GM12874 (cell line): ENCODE measurements at regions not wholly inside any gene's neighbourhood (a gene's known extent, or its start where the extent isn't known, plus 50 kb on each side); places are given as distances from the start of the nearest gene placed in this dataset.

Experiments used
- CTCF ChIP-seq: IDR thresholded peaks from 2 replicates; pipeline ENCODE4 v1.5.1; 2011; ENCODE audit warnings: low read depth, mild to moderate bottlenecking, control low read depth, low read length, moderate library complexity; ENCODE audit not compliant: insufficient read depth

GRCh38 chr3:127488141-127488672 is 102.3 kb downstream of the TPRA1 start:
- TF ChIP-seq CTCF: no peak

- TF ChIP-seq CTCF: no peak
Observed at GRCh38 chr3:127487196-127487595, 103.3 kb downstream of the TPRA1 start.

DNA sequence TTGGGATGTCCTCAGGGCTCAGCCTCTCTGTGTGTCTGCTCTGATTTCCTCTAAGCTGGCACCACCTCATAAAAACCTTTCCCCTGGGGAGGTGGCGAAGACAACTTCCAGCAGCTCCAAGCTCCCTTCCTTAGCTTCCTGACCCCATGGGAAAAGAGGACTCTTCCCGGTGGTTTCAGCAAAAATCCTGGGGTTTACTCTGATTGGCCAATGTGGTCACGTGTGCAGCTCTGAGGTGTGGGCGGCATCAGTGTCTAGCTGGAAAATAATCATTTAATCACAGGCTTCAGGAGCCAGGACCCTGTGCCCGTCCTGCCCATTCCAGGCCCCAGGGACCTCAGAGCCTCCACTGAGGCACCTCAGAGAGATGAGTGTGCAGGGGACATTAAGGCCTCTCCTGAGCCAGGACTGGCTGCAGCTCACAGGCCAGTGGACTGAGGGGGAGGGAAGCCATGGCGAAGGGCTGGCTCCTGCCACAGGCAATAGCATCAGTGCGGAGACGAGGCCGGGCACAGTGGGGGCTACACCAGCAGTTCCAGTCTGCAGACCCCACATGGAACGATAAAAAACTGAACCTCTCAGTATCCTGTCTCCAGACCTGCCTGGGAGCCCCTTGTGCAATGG is 104.1 kb downstream of the TPRA1 start:
- no peak for TF ChIP-seq CTCF

GRCh38 chr3:127485396-127486170 is 105.0 kb downstream of the TPRA1 start:
- no peak for TF ChIP-seq CTCF

DNA sequence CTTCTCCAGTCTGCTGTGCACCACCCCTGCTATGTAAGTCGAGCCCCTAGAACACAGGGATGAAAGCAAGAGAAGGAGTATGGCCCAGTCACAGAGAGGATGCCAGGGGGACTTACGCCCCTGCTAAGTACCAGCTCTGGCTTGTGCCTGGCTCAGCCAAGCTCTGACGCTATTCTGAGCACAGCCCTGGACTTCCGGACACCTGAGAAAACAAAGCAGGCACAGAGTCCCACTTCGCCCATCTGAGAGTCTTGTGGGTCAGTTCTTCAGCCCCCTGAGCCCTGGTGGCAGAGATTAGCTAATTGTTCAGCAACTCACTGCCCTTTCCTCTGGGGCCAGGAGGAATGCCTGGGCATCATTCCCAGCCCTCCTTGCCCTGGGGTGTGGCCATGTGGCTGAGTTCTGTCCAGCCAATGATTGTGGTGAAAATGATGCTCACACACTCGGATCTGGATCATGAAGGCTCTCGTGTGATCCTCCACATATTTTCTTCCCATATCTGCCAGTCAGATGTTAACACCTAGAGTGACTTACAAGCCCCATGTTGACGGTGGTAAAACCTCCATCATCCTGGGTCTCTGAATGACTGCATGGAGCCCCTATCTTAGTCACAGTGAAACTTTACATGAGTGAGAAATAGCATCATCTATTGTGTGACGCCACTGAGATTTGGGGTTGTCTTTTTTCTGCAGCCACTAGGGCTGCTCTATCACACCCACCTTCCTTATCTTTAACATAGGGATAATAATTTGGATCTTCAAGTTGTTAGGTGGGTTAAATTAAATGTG is 105.7 kb downstream of the TPRA1 start:
- no peak for TF ChIP-seq CTCF

DNA sequence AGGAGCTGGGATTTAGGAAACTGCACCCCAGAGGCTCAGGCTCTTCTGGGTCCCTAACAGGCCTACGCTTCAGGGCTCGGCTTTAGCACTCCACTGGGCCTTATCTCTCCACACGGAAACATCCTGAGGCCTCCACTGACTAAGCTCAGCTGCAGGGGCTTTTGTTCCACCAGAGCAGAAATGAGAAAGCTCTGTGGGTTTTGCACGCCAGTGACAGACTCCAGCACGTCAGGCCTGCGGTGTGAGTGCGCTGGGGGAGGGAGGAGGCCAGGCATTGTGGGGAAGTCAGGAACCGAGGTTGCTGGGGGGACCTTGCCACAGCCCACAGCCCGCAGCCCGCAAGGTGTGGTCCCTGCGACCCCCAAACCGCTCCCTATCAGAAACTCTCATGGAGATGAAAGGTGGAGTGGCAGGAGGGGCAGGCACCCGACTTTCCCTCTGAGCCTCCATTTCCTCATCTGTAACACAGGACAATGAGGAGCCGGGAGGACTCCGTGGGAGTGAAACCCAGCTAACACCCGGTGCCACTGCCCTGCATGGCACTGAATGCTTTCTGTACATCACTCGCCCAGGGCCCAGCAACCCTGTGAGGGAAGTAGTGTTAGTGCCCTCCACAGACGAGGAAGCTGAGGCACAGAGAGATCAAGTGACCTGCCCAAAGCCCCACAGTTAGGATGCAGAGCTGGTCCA is 106.5 kb downstream of the TPRA1 start:
- no peak for TF ChIP-seq CTCF

GRCh38 chr3:127483005-127483641 is 107.4 kb downstream of the TPRA1 start:
- no peak for TF ChIP-seq CTCF
